GM12864 (cell line): ENCODE measurements at regions not wholly inside any gene's neighbourhood (a gene's known extent, or its start where the extent isn't known, plus 50 kb on each side); places are given as distances from the start of the nearest gene placed in this dataset.
"Not testable (repeated sequence)": the region's sequence is repeated elsewhere in the genome, so short reads cannot be mapped to it uniquely, and the experiment has no call there.

Source experiments
- DNase-seq: peaks from one replicate; pipeline ENCODE4 v3.0.0-alpha.2; 2011; ENCODE audit warnings: low read depth
- H3K4me3 ChIP-seq: 2 replicates; pipeline ENCODE4 v1.5.1; 2011; ENCODE audit warnings: mild to moderate bottlenecking, low read depth, low read length, control low read depth
- CTCF ChIP-seq: IDR thresholded peaks from 2 replicates; pipeline ENCODE4 v1.5.1; 2011; ENCODE audit warnings: low read depth, mild to moderate bottlenecking, moderate library complexity, low read length, control low read depth, inconsistent platforms; ENCODE audit errors: missing control alignments

GRCh38 chr2:8328217-8328616 is 353.6 kb upstream of the ID2 start:
- DNase-seq, result no peak

GRCh38 chr2:8329660-8330622 is 351.9 kb upstream of the ID2 start:
- no peak for DNase-seq
- H3K4me3 ChIP-seq, result no peak overlapping the region
- no peak for TF ChIP-seq CTCF

More at GRCh38 chr2:8328217-8328616, 353.6 kb upstream of the ID2 start:
- TF ChIP-seq CTCF, result no peak
- H3K4me3 ChIP-seq, result no peak overlapping the region

GRCh38 chr2:8331068-8331467 is 350.8 kb upstream of the ID2 start:
- no peak overlapping the region for H3K4me3 ChIP-seq
- TF ChIP-seq CTCF, result no peak
- DNase-seq, result no peak

- H3K4me3 ChIP-seq, result no peak overlapping the region
- DNase-seq, result no peak
- TF ChIP-seq CTCF, result no peak
These were observed 349.2 kb upstream of the ID2 start for GRCh38 chr2:8332646-8333045.

- TF ChIP-seq CTCF, result no peak
- DNase-seq, result no peak
- H3K4me3 ChIP-seq, result no peak overlapping the region
These were observed 348.6 kb upstream of the ID2 start for GRCh38 chr2:8333177-8333831.

GRCh38 chr2:8333832-8334187 is 348.0 kb upstream of the ID2 start:
- not testable (repeated sequence) for H3K4me3 ChIP-seq, DNase-seq

GRCh38 chr2:8334866-8335325 is 347.0 kb upstream of the ID2 start:
- TF ChIP-seq CTCF, result no peak
- no peak overlapping the region for H3K4me3 ChIP-seq
- DNase-seq, result no peak
